Osteoblast (primary cell): ENCODE measurements at regions not wholly inside any gene's neighbourhood (a gene's known extent, or its start where the extent isn't known, plus 50 kb on each side); places are given as distances from the start of the nearest gene placed in this dataset.

ENCODE experiments used
- DNase-seq: peaks from one replicate; pipeline ENCODE4 v3.0.0; 2011; ENCODE audit warnings: low spot score, mixed read lengths; ENCODE audit not compliant: insufficient read length; ENCODE audit errors: missing footprints
- H2AFZ ChIP-seq: 2 replicates; pipeline ENCODE4 v1.6.0; 2011; ENCODE audit warnings: mild to moderate bottlenecking, low read length
- H3K27ac ChIP-seq: 2 replicates; pipeline ENCODE4 v1.5.1; 2011; ENCODE audit warnings: mild to moderate bottlenecking, low read depth, low read length, moderate library complexity
- H3K27me3 ChIP-seq: 2 replicates; pipeline ENCODE4 v1.6.0; 2012; ENCODE audit warnings: mild to moderate bottlenecking, control low read depth, inconsistent platforms, low read length, moderate library complexity; ENCODE audit not compliant: insufficient read depth
- H3K36me3 ChIP-seq: 2 replicates; pipeline ENCODE4 v1.5.1; 2011; ENCODE audit warnings: mild to moderate bottlenecking, low read length, control low read depth, moderate library complexity; ENCODE audit not compliant: insufficient read depth
- H3K4me1 ChIP-seq: 2 replicates; pipeline ENCODE4 v1.5.1; 2011; ENCODE audit warnings: mild to moderate bottlenecking, low read length, control low read depth, moderate library complexity; ENCODE audit not compliant: insufficient read depth
- H3K4me2 ChIP-seq: 2 replicates; pipeline ENCODE4 v1.6.0; 2011; ENCODE audit warnings: mild to moderate bottlenecking, low read length; ENCODE audit not compliant: insufficient read depth
- H3K4me3 ChIP-seq: fragments of 200-600 bp; sonication (generic); 3 replicates; pipeline ENCODE4 v1.5.1; 2012; ENCODE audit warnings: mild to moderate bottlenecking, low read length, inconsistent platforms; ENCODE audit not compliant: insufficient read depth
- H3K79me2 ChIP-seq: 2 replicates; pipeline ENCODE4 v1.6.0; 2012; ENCODE audit warnings: mild to moderate bottlenecking, low read length, control low read depth, inconsistent platforms; ENCODE audit not compliant: insufficient read depth
- H3K9me3 ChIP-seq: 2 replicates; pipeline ENCODE4 v1.5.1; 2011; ENCODE audit warnings: low read depth, low read length, control low read depth
- H4K20me1 ChIP-seq: 2 replicates; pipeline ENCODE4 v1.6.0; 2012; ENCODE audit warnings: mild to moderate bottlenecking, low read length, control low read depth; ENCODE audit not compliant: insufficient read depth
- CTCF ChIP-seq: IDR thresholded peaks from 2 replicates; pipeline ENCODE4 v1.5.1; 2011; ENCODE audit warnings: mild to moderate bottlenecking, low read depth, low read length, moderate library complexity; ENCODE audit errors: extremely low read depth

DNA sequence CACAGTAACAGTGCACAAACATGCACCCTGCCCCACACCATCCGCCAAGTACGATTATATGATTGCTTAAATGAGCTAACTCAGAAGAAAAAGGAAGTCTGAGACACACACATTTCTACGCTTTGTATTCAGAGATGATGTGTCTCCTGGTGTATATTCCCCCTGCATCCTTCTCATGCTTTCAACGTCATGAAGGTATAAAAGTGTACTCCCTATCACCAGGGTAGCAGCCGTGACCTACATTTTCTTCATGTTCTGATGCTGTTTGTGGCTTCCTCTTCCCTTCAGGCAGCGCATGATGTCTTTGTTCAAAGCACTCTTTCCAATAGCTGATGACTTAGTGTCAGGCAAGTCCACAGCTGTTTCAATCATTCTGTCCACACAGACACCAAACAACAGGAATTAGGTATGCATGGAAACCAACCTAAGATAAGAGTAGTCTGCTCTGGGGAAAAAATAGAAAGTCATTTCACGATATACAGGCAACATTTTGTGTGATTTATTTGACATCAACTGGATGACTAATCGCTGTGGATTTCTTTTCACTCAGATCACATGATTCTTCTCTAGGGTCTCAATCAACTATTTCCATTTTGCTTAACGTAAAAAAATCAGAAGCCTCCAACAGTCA, 269.4 kb upstream of the PTGER4 start:
- H3K4me2 ChIP-seq = peak overlapping the region; percentile 1
- H3K9me3 ChIP-seq = no peaks in the 10 kb centered on the region
- no peak for TF ChIP-seq CTCF
- no peaks in the 10 kb centered on the region for H3K27me3 ChIP-seq
- H3K36me3 ChIP-seq = no peaks in the 10 kb centered on the region
- no peaks in the 10 kb centered on the region for H4K20me1 ChIP-seq
- no peak overlapping the region for H3K4me3 ChIP-seq
- DNase-seq = no peak
- H3K4me1 ChIP-seq = peaks cover 13% of the 10 kb centered on the region
- H3K27ac ChIP-seq = peak overlapping the region; percentile 55
- H2AFZ ChIP-seq = no peak overlapping the region
- no peaks in the 10 kb centered on the region for H3K79me2 ChIP-seq

DNA sequence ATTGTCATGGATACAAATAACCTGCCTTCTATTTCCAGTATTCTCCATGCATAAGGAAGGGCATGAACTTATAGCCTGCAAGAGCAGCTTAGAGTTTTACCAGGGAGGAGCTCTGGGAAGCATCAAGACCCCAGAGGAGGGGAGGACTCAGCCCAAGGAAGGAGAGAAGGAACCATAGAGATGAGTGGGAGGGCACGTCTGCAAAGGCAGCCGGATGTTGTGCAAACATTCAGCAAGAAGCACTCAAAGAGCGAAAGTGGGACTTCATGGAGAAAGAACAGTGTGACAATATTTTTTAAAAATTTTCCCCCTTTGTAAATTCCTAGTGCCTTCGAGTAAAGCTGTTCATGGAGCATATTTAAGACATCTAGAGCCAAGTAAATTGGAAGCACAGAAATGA, 270.1 kb upstream of the PTGER4 start:
- H3K36me3 ChIP-seq = no peaks in the 10 kb centered on the region
- no peaks in the 10 kb centered on the region for H3K9me3 ChIP-seq
- H4K20me1 ChIP-seq = no peaks in the 10 kb centered on the region
- H3K4me2 ChIP-seq = no peak overlapping the region
- H3K4me3 ChIP-seq = no peak overlapping the region
- H3K4me1 ChIP-seq = peaks cover 13% of the 10 kb centered on the region
- H3K79me2 ChIP-seq = no peaks in the 10 kb centered on the region
- DNase-seq = no peak
- no peak overlapping the region for H2AFZ ChIP-seq
- TF ChIP-seq CTCF = no peak
- H3K27me3 ChIP-seq = no peaks in the 10 kb centered on the region
- H3K27ac ChIP-seq = no peak overlapping the region

- Histone ChIP-seq H3K4me2 (no peak overlapping the region), H3K27me3 (no peaks in the 10 kb centered on the region), H3K9me3 (no peaks in the 10 kb centered on the region), H3K27ac (no peak overlapping the region), H3K4me1 (peaks cover 15% of the 10 kb centered on the region), H3K36me3 (no peaks in the 10 kb centered on the region), H4K20me1 (no peaks in the 10 kb centered on the region), H2AFZ (no peak overlapping the region), H3K79me2 (no peaks in the 10 kb centered on the region), H3K4me3 (no peak overlapping the region)
- no peak for DNase-seq
- TF ChIP-seq CTCF = no peak
These were observed 272.9 kb upstream of the PTGER4 start for GRCh38 chr5:40406741-40407211.

DNA sequence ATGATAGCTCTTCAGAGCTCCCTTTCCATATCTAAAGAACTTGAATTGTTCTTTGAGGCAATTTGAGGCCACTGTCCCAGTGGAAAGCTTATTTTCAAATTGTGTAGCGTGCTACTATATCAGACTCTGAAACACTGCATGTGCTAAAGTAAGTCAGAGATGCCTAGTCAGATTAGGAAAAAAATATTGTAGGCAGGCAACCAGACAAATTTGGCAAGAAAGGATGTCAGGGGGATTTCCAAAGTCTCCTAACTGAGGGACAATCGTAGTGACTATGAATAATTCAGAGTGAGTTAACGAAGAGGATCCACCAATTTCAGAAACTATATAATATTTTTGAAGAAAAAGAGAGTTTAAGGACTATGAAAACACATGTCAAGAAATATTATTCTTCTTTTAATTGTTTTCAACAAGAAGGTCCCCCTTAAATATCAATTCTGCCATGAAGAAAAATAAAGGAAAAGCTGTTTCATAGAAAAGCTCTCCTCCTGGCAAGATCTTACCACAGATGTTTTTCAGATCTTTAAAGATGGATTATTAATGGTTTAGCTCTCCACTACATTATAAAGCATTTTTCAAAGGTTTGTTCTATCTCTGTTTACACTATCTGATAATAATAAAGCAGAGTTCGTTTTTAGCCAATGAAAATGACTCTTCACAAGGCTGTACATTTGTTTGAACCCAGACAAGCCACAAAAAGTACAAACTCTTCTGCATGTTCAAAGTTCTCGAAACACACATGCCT, 273.5 kb upstream of the PTGER4 start:
- H3K27me3 ChIP-seq = no peaks in the 10 kb centered on the region
- peaks cover 19% of the 10 kb centered on the region for H3K4me1 ChIP-seq
- no peak for DNase-seq
- no peaks in the 10 kb centered on the region for H3K9me3 ChIP-seq
- no peak overlapping the region for H2AFZ ChIP-seq
- no peak overlapping the region for H3K4me3 ChIP-seq
- H3K4me2 ChIP-seq = no peak overlapping the region
- no peak overlapping the region for H3K27ac ChIP-seq
- TF ChIP-seq CTCF = no peak
- no peaks in the 10 kb centered on the region for H3K36me3 ChIP-seq
- H4K20me1 ChIP-seq = no peaks in the 10 kb centered on the region
- H3K79me2 ChIP-seq = no peaks in the 10 kb centered on the region
